ENCODE measurements at regions not wholly inside any gene's neighbourhood (a gene's known extent, or its start where the extent isn't known, plus 50 kb on each side); places are given as distances from the start of the nearest gene placed in this dataset.

- no peak for DNase-seq (ENCODE audit: low read depth in 1 of 2, low spot score in 2 of 2)
- no peak overlapping the region for H3K56ac ChIP-seq (replicated peaks; ENCODE audit: insufficient read length, low read depth, low read length)
- no peak overlapping the region for H2BK15ac ChIP-seq (ENCODE audit: low read length)
- no peak overlapping the region for H2AK5ac ChIP-seq (ENCODE audit: low read depth, low read length)
- no peaks in the 10 kb centered on the region for H3K79me2 ChIP-seq (ENCODE audit: control insufficient read depth in 1 of 2, insufficient read depth in 2 of 2, low read length in 2 of 2)
- no peak overlapping the region for H3K9ac ChIP-seq (replicated peaks in 1 of 4; ENCODE audit: extremely low read depth in 1 of 4, low read depth in 3 of 4, low read length in 3 of 4)
- no peak overlapping the region for H3K4ac ChIP-seq (replicated peaks; ENCODE audit: insufficient read length, low read depth, low read length)
- CTCF ChIA-PET (ENCODE audit: partially characterized antibody): interaction anchor here (0.7 kb wide), 1 partner anchor 101 kb away, joined by 3 read pairs; no protein-coding TSS in a partner anchor
- H3K23me2 ChIP-seq (ENCODE audit: low read depth, low read length): no peaks in the 10 kb centered on the region
- H3K14ac ChIP-seq (ENCODE audit: insufficient read length): no peak overlapping the region
- H3K18ac ChIP-seq (ENCODE audit: extremely low read depth, low read length): no peak overlapping the region
- no peak overlapping the region for H3K4me2 ChIP-seq (ENCODE audit: insufficient read depth in 1 of 2, low read depth in 2 of 2, low read length in 2 of 2)
- no peak overlapping the region for H2BK120ac ChIP-seq (replicated peaks; ENCODE audit: low read depth, low read length)
- H2AFZ ChIP-seq (ENCODE audit: low read length): 0 out of 2 replicates have a peak overlapping the region, but pooled peaks have one; percentile 3
- no peak overlapping the region for H3K23ac ChIP-seq (ENCODE audit: insufficient read length)
- no peak for FAIRE-seq
- no peaks in the 10 kb centered on the region for H4K20me1 ChIP-seq (replicated peaks in 1 of 2; ENCODE audit: control insufficient read depth in 1 of 2, insufficient read depth in 2 of 2, low read length in 2 of 2)
- no peak overlapping the region for H2BK5ac ChIP-seq (ENCODE audit: low read depth, low read length)
- H3K9me3 ChIP-seq (ENCODE audit: insufficient read depth in 2 of 2, low read depth in 1 of 2, low read length in 1 of 2): no peaks in the 10 kb centered on the region
- no peak overlapping the region for H4K8ac ChIP-seq (ENCODE audit: extremely low read depth, insufficient read depth, low read length)
- POLR2A ChIA-PET (ENCODE audit: partially characterized antibody): no interaction called here
- H3K27me3 ChIP-seq (replicated peaks in 1 of 4; ENCODE audit: control insufficient read depth in 3 of 4, extremely low read depth in 1 of 4, insufficient read depth in 3 of 4, low read length in 3 of 4): no peaks in the 10 kb centered on the region
- no peak overlapping the region for H2BK12ac ChIP-seq (ENCODE audit: low read depth, low read length)
- no peak overlapping the region for H4K5ac ChIP-seq (ENCODE audit: insufficient read length, low read depth, low read length)
- H3K4me1 ChIP-seq (replicated peaks in 1 of 4; ENCODE audit: control insufficient read depth in 3 of 4, insufficient read depth in 4 of 4, low read length in 3 of 4): peaks cover 0 to 2% (median 0%) of the 10 kb centered on the region in 4 experiments; a peak in 1 of 7 replicates
- no peak overlapping the region for H3K4me3 ChIP-seq (ENCODE audit: extremely low read depth in 1 of 4, insufficient read depth in 2 of 4, low read depth in 3 of 4, low read length in 4 of 4)
- no peak overlapping the region for H4K91ac ChIP-seq (replicated peaks; ENCODE audit: insufficient read length, low read length)
- H3K27ac ChIP-seq (ENCODE audit: low read depth, low read length): no peak overlapping the region
- no peaks in the 10 kb centered on the region for H3K79me1 ChIP-seq (ENCODE audit: low read depth, low read length)
- no peak overlapping the region; the same call in 1 of the 2 replicates for H2BK20ac ChIP-seq (ENCODE audit: low read length)
- no peaks in the 10 kb centered on the region for H3K36me3 ChIP-seq (ENCODE audit: control insufficient read depth in 2 of 4, insufficient read depth in 4 of 4, low read length in 3 of 4)
- TF ChIP-seq ATF2 (IDR thresholded peaks at IDR 0.05; ENCODE audit: low read length): no peak
- TF ChIP-seq ATF3 (IDR thresholded peaks at IDR 0.05; ENCODE audit: insufficient read depth, low read depth, low read length): no peak
- TF ChIP-seq CTBP2 (IDR thresholded peaks at IDR 0.05; ENCODE audit: borderline replicate concordance, insufficient read depth, insufficient read length, low read length): no peak
- no peak for TF ChIP-seq GTF2F1 (IDR thresholded peaks at IDR 0.05; ENCODE audit: borderline replicate concordance, low read depth, low read length)
- no peak for TF ChIP-seq CREB1 (IDR thresholded peaks at IDR 0.05)
- no peak for TF ChIP-seq PHF8 (conservative IDR thresholded peaks at IDR 0.05; ENCODE audit: low read depth, low read length)
- no peak for TF ChIP-seq RAD21 (IDR thresholded peaks at IDR 0.05 in 1 of 2, conservative IDR thresholded peaks at IDR 0.05 in 1 of 2; ENCODE audit: low read depth in 2 of 2, low read length in 2 of 2)
- TF ChIP-seq TAF1 (IDR thresholded peaks at IDR 0.05; ENCODE audit: low read depth, low read length): no peak
- TF ChIP-seq CHD2 (IDR thresholded peaks at IDR 0.05; ENCODE audit: low read length): no peak
- TF ChIP-seq HDAC6 (IDR thresholded peaks at IDR 0.05; ENCODE audit: low read depth, low read length): no peak
- no peak for TF ChIP-seq CBX8 (IDR thresholded peaks at IDR 0.05; ENCODE audit: borderline replicate concordance, low read depth, low read length)
Observed at GRCh38 chr9:26169708-26170107, 491.5 kb upstream of the TUSC1 start.
